Vagina (tissue), 2 donors: ENCODE measurements at regions not wholly inside any gene's neighbourhood (a gene's known extent, or its start where the extent isn't known, plus 50 kb on each side); places are given as distances from the start of the nearest gene placed in this dataset.

Experiments used
- POLR2A ChIP-seq, 2 donors: fragments of 450-650 bp; IDR thresholded peaks; one replicate each; pipeline ENCODE4 v1.6.1; 2017; ENCODE audit warnings: antibody characterized with exemption in 2 of 2, mild to moderate bottlenecking in 2 of 2, moderate library complexity in 2 of 2
- POLR2AphosphoS5 ChIP-seq, 2 donors: sonication (generic); formaldehyde crosslinking; IDR thresholded peaks; one replicate each; pipeline ENCODE4 v1.9.0; 2017; ENCODE audit warnings: antibody characterized with exemption in 2 of 2, mild to moderate bottlenecking in 2 of 2, low read depth in 1 of 2; ENCODE audit not compliant: insufficient read depth in 1 of 2

GRCh38 chr1:219806642-219807041 is 121.7 kb downstream of the SLC30A10 start:
- no peak for TF ChIP-seq POLR2AphosphoS5 (IDR thresholded peaks at IDR 0.05; ENCODE audit: insufficient read depth in 1 of 2, low read depth in 1 of 2)
- no peak for TF ChIP-seq POLR2A (IDR thresholded peaks at IDR 0.05)
